ENCODE measurements at regions not wholly inside any gene's neighbourhood (a gene's known extent, or its start where the extent isn't known, plus 50 kb on each side); places are given as distances from the start of the nearest gene placed in this dataset.

GRCh38 chr3:94772402-94772801 is 709.5 kb downstream of the NSUN3 start:
- TF ChIP-seq CTCF (IDR thresholded peaks at IDR 0.05; ENCODE audit: low read depth, low read length) (no peak), EZH2phosphoT487 (IDR thresholded peaks at IDR 0.05; ENCODE audit: low read depth) (no peak)
